ENCODE measurements at regions not wholly inside any gene's neighbourhood (a gene's known extent, or its start where the extent isn't known, plus 50 kb on each side); places are given as distances from the start of the nearest gene placed in this dataset.

DNA sequence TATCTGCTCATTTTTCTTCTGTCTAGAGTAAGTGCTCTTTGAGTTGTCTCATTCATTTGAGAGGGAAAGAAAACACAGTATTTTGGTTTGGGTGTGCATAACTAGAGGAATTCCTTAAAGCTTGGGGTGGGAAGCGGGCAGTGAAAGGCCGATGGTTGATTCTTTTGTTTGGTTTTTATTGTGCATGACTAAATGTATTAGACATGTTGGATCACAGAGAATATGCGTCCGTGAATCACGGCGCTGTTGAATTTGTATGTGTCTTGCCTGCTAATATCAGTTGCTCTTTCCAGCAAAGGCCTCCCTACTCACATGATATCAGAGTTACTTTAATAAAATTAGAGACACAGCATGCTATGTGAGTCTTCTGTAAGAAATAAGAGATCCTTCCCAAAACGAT lies 180.0 kb downstream of the CHD9NB start:
- no peak for DNase-seq

GRCh38 chr16:52871481-52871880 lies 181.2 kb downstream of the CHD9NB start:
- DNase-seq = no peak

DNA sequence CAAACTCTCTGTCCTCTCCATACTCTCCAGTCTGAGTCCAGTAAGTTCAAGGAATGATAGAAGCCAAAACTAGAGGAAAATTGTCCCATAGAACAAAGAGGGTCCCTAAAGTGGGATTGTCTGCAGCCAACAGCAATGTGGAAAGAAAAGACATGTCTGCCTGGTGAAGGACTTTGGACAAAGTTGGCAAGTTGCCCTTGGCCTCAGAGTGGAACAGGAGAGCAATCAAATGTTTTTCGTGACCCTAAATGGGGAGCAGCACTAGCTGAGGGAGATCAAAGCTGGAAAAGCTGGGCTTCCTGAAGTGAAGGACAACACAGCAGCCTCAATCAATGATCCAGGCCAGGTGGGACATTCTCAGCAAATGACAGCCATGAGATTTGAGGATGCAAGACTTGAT lies 183.5 kb downstream of the CHD9NB start:
- no peak for DNase-seq

- no peak for DNase-seq
Observed at GRCh38 chr16:52863000-52863399, 189.7 kb downstream of the CHD9NB start.

DNA sequence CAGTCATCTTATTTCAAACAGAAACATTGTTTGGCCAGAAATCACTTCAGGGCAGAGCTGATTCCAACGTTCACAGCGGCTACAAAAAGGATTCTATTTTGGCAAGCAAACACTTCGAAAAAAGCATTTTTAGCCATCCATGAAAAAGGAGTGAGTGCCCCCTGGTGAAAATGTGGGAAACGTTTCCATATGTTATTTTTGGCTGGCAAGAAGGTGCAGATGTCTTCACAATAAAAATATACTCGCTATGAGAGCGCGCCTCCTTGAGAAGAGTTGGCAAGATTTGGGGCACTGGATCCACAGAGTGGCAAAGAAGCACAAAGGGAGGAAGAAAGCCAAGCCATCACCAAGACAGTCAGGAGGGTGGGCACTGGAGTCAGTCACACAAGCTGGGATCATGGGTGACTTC lies 191.1 kb downstream of the CHD9NB start:
- peak; percentile 89 for DNase-seq

GRCh38 chr16:52855463-52855862 lies 197.2 kb downstream of the CHD9NB start:
- no peak for DNase-seq

DNA sequence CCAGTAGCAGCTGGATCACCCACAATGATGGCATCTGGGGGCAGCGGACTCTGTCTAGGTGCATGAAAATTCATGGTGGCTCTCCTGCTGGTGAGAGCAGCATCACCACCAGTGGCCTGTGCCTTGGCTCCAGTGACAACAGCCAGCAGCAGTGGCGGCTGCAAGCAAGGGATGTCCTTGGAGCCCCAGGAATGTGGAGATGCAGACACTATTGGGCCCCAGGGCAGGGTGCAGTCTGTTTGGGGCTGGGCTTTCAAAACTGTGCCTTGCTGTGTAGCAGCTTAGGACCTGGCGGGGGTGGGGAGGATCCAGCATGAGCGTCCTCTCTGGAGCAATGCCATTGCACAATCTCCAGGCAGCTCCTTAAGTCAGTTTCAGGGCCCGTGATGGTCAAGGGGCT lies 199.7 kb downstream of the CHD9NB start:
- no peak for DNase-seq

DNA sequence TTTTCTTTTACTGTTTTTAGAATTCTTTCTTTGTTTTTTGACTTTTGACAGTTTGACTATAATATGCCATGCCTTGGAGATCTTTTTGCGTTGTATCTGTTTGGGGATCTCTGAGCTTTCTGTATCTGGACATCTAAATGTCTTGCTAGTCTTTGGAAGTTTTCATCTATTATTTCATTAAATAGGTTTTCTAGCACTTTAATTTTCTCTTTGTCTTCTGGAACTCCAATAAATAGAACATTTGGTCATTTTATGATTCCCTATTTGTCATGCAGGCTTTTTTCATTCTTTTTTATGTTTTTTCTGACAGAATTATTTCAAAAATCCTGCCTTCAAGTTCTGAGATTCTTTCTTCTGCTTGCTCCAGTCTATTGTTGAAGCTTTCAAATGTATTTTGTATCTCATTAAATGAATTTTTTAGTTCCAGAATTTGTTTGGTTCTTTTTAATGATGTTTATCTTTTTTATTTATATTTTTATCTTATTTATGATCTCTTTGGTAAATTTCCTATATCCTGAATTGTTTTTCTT lies 201.4 kb downstream of the CHD9NB start:
- DNase-seq = no peak

GRCh38 chr16:52843381-52843780 lies 209.3 kb downstream of the CHD9NB start:
- no peak for DNase-seq

DNA sequence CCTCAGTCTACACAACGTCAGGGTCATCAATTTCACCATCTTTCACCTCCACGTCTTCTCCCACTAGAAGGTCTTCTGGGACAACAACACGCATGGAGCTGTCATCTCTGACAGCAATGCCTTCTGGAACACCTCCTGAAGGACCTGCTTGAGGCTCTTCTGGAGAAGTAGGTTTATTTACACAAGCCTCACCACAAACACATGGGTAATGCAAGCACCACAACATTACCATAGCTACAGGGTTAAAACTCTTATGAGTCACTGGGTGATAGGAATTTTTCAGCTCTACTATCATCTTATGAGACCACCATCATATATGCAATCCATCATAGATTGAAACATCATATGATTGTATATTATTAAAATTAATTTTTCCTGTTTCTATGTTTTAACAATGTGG lies 215.4 kb downstream of the CHD9NB start:
- DNase-seq = no peak

GRCh38 chr16:52834736-52835465 lies 217.8 kb downstream of the CHD9NB start:
- no peak for DNase-seq

- DNase-seq = peak; percentile 46
Observed at GRCh38 chr16:52832771-52833170, 219.9 kb downstream of the CHD9NB start.

DNA sequence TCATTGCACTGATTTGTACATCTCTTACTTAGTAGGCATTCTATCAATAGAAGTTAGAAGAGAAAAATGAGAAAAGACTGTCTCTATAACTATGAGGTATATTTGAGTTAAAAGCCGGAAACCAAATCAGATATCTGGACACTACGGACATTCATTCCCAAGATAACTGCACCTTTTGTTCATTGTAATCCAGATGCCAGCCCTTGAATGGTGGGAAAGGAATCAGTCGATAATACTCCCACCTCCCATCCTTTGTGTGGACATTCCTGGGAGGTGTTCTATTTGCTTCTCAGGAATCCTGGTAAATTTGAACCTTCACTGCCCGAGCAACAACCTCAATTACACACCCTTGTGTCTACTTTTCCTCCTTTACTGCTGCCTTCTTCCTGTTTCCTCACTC lies 225.2 kb downstream of the CHD9NB start:
- no peak for DNase-seq

DNA sequence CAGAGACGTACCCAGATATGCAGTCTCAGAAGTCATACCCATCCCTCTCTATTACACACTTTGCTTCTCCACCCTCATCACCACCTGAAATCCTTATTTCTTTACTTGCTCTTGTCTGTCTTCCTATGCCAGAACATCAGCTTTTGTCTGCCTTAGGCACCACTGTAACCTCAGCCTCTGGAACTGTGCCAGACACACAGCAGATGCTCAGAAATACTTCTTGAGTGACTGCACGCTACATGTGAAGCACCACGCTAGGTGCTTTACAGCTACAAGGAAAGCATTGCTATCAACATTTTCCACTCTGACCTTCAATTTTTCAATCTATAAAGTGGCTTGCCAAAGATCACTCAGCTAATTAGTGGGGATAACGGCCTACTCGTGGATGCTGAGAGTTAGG lies 226.8 kb downstream of the CHD9NB start:
- DNase-seq = peak; percentile 92

DNA sequence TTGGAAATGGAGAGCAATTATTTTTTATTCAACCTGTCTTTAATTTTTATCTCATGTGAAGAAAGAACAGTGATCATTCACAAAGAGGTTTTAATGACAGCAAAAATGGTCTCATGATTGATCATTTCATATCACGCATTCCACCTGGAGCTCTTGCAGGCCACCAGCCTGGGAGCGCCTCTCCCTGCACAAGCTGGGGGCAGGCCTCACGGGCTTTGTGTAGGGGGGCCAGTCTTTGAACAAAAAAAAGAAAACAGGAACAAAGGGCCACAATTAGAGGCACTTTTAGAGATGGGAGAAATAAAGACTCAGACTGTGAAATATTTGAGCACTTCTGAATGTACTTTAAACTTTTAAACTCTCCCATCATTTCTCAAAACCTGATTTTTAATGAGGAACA lies 232.9 kb downstream of the CHD9NB start:
- no peak for DNase-seq

DNA sequence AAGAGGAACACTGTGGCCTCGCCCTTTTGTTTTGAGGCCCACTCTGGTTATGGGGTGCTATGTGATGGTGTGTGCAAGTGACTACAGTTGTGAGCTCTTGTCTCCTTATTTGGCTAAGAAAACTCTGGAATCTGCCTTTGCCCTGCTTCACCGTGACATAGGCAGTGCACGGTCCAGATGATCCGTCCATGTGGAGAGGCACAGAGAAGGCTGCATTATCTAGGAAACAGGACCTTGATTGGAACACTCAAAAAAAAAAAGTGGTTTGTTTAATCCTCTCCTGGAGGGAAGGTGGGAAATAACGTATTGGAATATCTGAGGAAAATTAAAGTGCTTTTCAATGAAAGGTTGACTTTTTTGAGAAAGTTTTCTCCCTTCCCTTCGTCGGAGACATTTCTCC lies 233.3 kb downstream of the CHD9NB start:
- DNase-seq = no peak

DNA sequence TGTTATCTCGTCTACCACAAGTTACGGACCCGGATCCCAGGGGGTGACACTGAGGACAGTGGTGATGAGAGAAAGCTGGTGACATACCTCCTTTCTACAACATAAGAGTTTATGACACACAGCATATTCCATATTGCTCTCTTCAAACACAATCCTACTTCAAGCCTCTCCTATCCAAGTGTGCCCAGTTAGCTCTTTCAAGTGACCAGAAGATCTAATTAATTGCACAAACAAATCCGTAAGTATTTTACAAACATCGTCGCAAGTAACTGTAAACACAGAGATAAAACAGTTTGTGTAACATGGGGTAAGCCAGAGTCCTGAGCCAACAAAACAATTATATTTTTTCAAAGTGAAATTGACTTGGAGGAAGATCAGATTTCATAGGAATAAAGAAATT lies 235.0 kb downstream of the CHD9NB start:
- DNase-seq = no peak

- no peak for DNase-seq
Observed at GRCh38 chr16:52816993-52817392, 235.7 kb downstream of the CHD9NB start.

- DNase-seq = no peak
Observed at GRCh38 chr16:52812678-52813556, 239.8 kb downstream of the CHD9NB start.

- no peak for DNase-seq
Observed at GRCh38 chr16:52805559-52806168, 247.0 kb downstream of the CHD9NB start.

DNA sequence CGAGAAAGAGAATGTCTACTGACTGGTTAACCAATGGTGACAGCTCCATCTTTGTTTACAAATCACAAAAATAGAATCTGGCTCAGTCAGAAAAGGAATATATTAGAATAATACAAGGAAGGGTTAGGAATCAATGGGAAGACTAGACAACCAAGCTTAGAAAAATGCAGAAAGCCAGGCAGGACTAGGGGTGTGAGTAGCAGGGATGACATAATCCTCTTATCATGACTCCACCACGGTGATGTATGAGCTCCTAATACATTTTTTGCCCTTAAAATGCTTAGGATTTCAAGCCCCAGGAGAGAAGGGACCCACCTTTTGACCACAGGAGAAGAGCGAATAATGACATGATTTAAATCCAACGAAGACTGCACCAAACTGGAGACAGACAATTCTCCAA lies 252.3 kb downstream of the CHD9NB start:
- DNase-seq = no peak

GRCh38 chr16:52799149-52799548 lies 252.2 kb upstream of the TOX3 start:
- no peak for DNase-seq

DNA sequence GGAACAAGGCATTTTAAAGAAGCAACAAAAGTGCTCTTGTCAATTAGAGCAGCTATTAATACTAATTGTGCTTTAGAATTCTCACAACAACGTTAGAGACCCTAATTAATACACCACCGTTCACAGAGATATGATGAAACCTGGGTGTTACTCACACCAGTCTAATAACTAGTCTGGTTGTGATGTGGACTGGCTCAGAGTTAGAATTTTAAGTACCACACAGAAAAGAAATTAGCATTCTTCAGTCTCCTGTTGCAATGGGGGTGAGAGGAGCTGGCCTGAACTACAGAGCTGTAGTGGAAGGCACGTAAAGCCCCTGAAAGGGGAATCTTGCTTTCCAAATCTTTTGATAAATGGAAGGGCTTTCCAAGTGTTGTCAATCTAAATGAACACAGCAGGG lies 240.8 kb upstream of the TOX3 start:
- DNase-seq = no peak

DNA sequence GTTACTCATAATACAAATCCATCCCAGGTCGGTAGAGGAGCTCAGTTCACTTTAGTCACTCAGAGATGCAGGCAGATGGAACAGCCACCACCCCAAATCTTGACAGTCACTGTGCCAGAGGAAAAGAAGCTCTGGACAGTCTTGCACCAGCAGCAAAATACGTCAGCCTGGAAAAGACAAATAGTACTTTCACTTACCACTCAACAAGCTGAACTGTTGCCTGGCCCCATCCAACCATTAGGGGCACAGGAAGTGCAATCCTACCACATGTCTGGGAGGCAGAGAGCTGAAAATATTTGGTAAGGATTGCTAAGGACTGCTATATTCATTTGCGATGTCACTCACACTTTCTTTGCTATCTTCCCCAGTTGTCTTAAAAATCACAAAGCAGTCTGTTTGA lies 239.1 kb upstream of the TOX3 start:
- DNase-seq = no peak

Data from NCI-H2171 treated with DMSO at 0.1 percent for 48 hours (cell line).